ENCODE measurements at regions not wholly inside any gene's neighbourhood (a gene's known extent, or its start where the extent isn't known, plus 50 kb on each side); places are given as distances from the start of the nearest gene placed in this dataset.

DNA sequence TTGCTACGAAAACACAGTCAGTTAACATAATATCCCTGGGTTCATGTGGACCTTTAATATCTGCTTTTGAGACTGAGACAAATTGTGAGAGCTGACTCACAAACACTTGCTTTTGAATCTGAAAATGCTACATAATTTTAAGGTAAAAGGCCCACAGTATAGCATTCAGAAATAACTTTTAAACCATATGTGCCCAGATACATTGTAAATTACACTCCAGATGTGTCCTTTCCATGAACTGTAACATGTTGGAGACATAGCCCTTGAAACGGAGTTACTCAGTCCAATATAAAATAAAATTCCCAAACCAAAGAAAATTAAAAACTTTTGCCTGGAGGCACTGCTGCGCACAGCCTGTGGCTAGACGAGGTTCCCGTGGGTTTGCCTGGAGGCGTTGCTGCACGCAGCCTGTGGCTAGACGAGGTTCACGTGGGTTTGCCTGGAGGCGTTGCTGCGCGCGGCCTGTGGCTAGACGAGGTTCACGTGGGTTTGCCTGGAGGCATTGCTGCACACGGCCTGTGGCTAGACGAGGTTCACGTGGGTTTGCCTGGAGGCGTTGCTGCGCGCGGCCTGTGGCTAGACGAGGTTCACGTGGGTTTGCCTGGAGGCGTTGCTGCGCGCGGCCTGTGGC is 131.9 kb upstream of the ALKAL2 start:
- DNase-seq (ENCODE audit: extremely low spot score), result no peak
- POLR2A ChIA-PET, result no interaction called here
- TF ChIP-seq ELF4 (IDR thresholded peaks at IDR 0.05) (no peak), LEF1 (IDR thresholded peaks at IDR 0.05; ENCODE audit: borderline replicate concordance) (no peak), CTBP1 (IDR thresholded peaks at IDR 0.05; ENCODE audit: borderline replicate concordance) (no peak), ZNF384 (IDR thresholded peaks at IDR 0.05) (no peak), FOXA1 (IDR thresholded peaks at IDR 0.05) (no peak), TARDBP (IDR thresholded peaks at IDR 0.05) (no peak), FOXM1 (IDR thresholded peaks at IDR 0.05; ENCODE audit: borderline replicate concordance) (no peak), HDGF (IDR thresholded peaks at IDR 0.05; ENCODE audit: borderline replicate concordance) (no peak), FOXK2 (IDR thresholded peaks at IDR 0.05) (no peak), NFRKB (IDR thresholded peaks at IDR 0.05) (no peak), L3MBTL2 (conservative IDR thresholded peaks at IDR 0.05) (no peak), BHLHE40 (IDR thresholded peaks at IDR 0.05; ENCODE audit: borderline replicate concordance) (no peak)
- TF ChIP-seq, protein P1, sequence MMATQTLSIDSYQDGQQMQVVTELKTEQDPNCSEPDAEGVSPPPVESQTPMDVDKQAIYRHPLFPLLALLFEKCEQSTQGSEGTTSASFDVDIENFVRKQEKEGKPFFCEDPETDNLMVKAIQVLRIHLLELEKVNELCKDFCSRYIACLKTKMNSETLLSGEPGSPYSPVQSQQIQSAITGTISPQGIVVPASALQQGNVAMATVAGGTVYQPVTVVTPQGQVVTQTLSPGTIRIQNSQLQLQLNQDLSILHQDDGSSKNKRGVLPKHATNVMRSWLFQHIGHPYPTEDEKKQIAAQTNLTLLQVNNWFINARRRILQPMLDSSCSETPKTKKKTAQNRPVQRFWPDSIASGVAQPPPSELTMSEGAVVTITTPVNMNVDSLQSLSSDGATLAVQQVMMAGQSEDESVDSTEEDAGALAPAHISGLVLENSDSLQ (IDR thresholded peaks at IDR 0.05), result no peak
- CTCF ChIA-PET, result no interaction called here

DNA sequence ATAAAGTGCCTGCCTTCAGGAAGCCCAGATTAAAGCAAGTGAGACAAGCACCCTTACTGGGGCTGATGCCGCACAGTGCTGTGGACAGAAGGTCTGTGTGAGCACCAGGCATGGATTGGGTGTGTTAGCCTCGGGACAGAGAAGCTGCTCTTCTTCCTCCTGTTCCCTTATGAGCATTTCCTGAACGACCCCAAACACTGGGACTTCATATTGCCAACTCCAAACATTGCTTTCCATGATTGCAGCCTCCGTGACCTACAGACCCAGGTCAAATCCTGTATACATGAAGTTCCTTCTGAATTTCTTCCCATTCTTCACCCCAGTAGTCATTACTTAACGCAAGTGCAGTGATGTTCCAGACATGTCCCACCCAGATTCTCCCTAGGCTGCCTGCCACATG is 129.8 kb upstream of the ALKAL2 start:
- DNase-seq (ENCODE audit: extremely low spot score), result no peak
- POLR2A ChIA-PET, result no interaction called here
- CTCF ChIA-PET, result no interaction called here
- TF ChIP-seq ELF4 (IDR thresholded peaks at IDR 0.05) (no peak), BHLHE40 (IDR thresholded peaks at IDR 0.05; ENCODE audit: borderline replicate concordance) (no peak), CTBP1 (IDR thresholded peaks at IDR 0.05; ENCODE audit: borderline replicate concordance) (no peak), ZNF384 (IDR thresholded peaks at IDR 0.05) (no peak), L3MBTL2 (conservative IDR thresholded peaks at IDR 0.05) (no peak), LEF1 (IDR thresholded peaks at IDR 0.05; ENCODE audit: borderline replicate concordance) (no peak), SUZ12 (IDR thresholded peaks at IDR 0.05) (no peak), FOXA1 (IDR thresholded peaks at IDR 0.05) (no peak), NFRKB (IDR thresholded peaks at IDR 0.05) (no peak), SP1 (IDR thresholded peaks at IDR 0.05) (no peak), HDGF (IDR thresholded peaks at IDR 0.05; ENCODE audit: borderline replicate concordance) (no peak), FOXM1 (IDR thresholded peaks at IDR 0.05; ENCODE audit: borderline replicate concordance) (no peak), TARDBP (IDR thresholded peaks at IDR 0.05) (no peak)
- TF ChIP-seq, protein P1 (IDR thresholded peaks at IDR 0.05), result no peak

DNA sequence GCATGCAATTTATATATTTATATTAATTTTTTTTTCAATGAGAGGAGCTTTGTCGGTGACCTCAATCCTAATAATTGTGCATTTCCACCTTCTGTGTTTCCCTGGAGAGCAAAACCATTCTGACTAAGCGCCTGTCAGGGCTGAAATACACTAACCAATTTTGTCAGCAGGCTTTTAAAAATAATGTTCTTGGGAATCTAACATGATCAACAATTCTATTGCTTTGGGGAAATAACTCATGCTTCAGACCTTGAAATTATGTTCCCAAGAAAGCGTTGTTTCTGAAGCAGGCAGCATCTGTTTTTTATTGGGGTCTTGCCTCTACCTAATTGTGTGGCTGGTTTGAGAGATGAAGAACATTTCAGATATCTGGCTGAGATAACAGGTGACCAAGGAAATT is 129.1 kb upstream of the ALKAL2 start:
- CTCF ChIA-PET, result no interaction called here
- TF ChIP-seq CTBP1 (IDR thresholded peaks at IDR 0.05; ENCODE audit: borderline replicate concordance) (no peak), L3MBTL2 (conservative IDR thresholded peaks at IDR 0.05) (no peak), ELF4 (IDR thresholded peaks at IDR 0.05) (no peak), ARNT (IDR thresholded peaks at IDR 0.05) (no peak), FOXA1 (IDR thresholded peaks at IDR 0.05) (no peak), SP1 (IDR thresholded peaks at IDR 0.05) (no peak), SUZ12 (IDR thresholded peaks at IDR 0.05) (no peak), LEF1 (IDR thresholded peaks at IDR 0.05; ENCODE audit: borderline replicate concordance) (no peak), FOXK2 (IDR thresholded peaks at IDR 0.05) (no peak)
- TF ChIP-seq, protein P1 (IDR thresholded peaks at IDR 0.05), result no peak
- no peak for DNase-seq (ENCODE audit: extremely low spot score)
- POLR2A ChIA-PET, result no interaction called here

DNA sequence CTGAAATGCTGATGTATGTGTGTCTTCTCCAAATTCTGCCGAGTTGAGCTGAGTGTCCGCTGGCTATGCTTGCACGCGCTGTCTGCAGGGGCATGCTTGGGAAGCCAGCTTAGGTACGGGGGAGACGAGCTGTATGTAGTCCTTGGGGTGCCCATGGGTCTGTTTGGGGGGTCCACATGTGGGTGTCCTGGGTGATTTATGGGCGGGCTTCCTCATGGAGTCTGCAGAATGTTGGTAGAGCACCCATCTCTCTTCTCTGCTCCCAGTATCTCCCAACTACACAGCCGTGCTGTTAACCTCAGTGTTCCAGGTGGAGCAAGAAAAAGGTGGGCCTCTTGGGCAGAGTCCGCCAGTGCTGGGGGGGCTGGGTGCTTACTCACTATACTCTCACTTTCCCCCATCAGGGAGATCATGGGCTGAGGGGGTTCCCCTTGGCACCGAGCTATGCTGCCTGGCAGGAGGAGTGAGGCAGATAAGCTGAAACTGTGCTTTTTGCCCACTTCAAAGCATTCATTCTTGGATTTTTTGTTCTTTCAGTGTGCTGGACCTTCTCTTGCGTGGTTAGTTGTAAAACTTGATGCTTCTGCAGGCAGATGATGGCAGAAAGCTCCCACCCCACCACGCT is 128.2 kb upstream of the ALKAL2 start:
- DNase-seq (ENCODE audit: extremely low spot score), result no peak
- TF ChIP-seq ARNT (IDR thresholded peaks at IDR 0.05) (no peak), FOXM1 (IDR thresholded peaks at IDR 0.05; ENCODE audit: borderline replicate concordance) (no peak), FOXK2 (IDR thresholded peaks at IDR 0.05) (no peak), HDGF (IDR thresholded peaks at IDR 0.05; ENCODE audit: borderline replicate concordance) (no peak), CTBP1 (IDR thresholded peaks at IDR 0.05; ENCODE audit: borderline replicate concordance) (no peak), SUZ12 (IDR thresholded peaks at IDR 0.05) (no peak), SP1 (IDR thresholded peaks at IDR 0.05) (no peak), LEF1 (IDR thresholded peaks at IDR 0.05; ENCODE audit: borderline replicate concordance) (no peak), FOXA1 (IDR thresholded peaks at IDR 0.05) (no peak), TARDBP (IDR thresholded peaks at IDR 0.05) (no peak), NFRKB (IDR thresholded peaks at IDR 0.05) (no peak), ZNF384 (IDR thresholded peaks at IDR 0.05) (no peak), ELF4 (IDR thresholded peaks at IDR 0.05) (no peak), BHLHE40 (IDR thresholded peaks at IDR 0.05; ENCODE audit: borderline replicate concordance) (no peak)
- TF ChIP-seq, protein P1 (IDR thresholded peaks at IDR 0.05), result no peak
- CTCF ChIA-PET, result no interaction called here
- POLR2A ChIA-PET, result no interaction called here

DNA sequence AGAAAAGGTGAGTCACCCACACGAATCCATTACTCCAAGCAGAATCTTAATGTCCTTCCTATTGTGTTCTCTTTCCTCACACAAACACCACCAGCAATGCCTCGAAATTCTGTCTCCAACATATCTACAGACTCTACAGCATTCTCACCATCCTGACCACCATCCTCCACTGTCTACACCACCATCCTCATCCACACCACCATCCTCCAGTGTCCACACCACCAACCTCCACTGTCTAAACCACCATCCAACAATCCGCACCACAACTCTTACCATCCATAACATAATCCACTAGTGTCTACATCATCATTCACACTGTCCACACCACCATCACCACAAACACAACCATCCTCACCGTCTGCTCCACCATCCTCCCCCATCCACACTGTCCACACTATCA is 121.6 kb upstream of the ALKAL2 start:
- POLR2A ChIA-PET, result no interaction called here
- TF ChIP-seq FOXK2 (IDR thresholded peaks at IDR 0.05) (no peak), NFRKB (IDR thresholded peaks at IDR 0.05) (no peak), ZNF384 (IDR thresholded peaks at IDR 0.05) (no peak), ARNT (IDR thresholded peaks at IDR 0.05) (no peak), SP1 (IDR thresholded peaks at IDR 0.05) (no peak), TARDBP (IDR thresholded peaks at IDR 0.05) (no peak), LEF1 (IDR thresholded peaks at IDR 0.05; ENCODE audit: borderline replicate concordance) (no peak), HDGF (IDR thresholded peaks at IDR 0.05; ENCODE audit: borderline replicate concordance) (no peak), SUZ12 (IDR thresholded peaks at IDR 0.05) (no peak), CTBP1 (IDR thresholded peaks at IDR 0.05; ENCODE audit: borderline replicate concordance) (no peak), FOXA1 (IDR thresholded peaks at IDR 0.05) (no peak), FOXM1 (IDR thresholded peaks at IDR 0.05; ENCODE audit: borderline replicate concordance) (no peak), L3MBTL2 (conservative IDR thresholded peaks at IDR 0.05) (no peak), ELF4 (IDR thresholded peaks at IDR 0.05) (no peak), BHLHE40 (IDR thresholded peaks at IDR 0.05; ENCODE audit: borderline replicate concordance) (no peak)
- TF ChIP-seq, protein P1 (IDR thresholded peaks at IDR 0.05), result no peak
- DNase-seq (ENCODE audit: extremely low spot score), result no peak
- CTCF ChIA-PET, result interaction anchor here (0.6 kb wide), 1 partner anchor 81 kb away, joined by 3 read pairs; no protein-coding TSS in a partner anchor

Measured in HEK293T (cell line).